DMS153 (cell line): ENCODE measurements at regions not wholly inside any gene's neighbourhood (a gene's known extent, or its start where the extent isn't known, plus 50 kb on each side); places are given as distances from the start of the nearest gene placed in this dataset.
A peak's percentile ranks its signal among the peaks of the same experiment; 100 is the strongest.
"Not testable (repeated sequence)": the region's sequence is repeated elsewhere in the genome, so short reads cannot be mapped to it uniquely, and the experiment has no call there.

Experiments
- DNase-seq: peaks from one replicate; lab custom pipeline; 2025; lab: John Stamatoyannopoulos, UW

- DNase-seq: no peak
Measured at GRCh38 chr15:92705764-92706163, 50.2 kb upstream of the FAM174B start.

- DNase-seq: no peak
Measured at GRCh38 chr15:92706201-92706600, 50.6 kb upstream of the FAM174B start.

- no peak for DNase-seq
Measured at GRCh38 chr15:92707880-92708551, 52.4 kb upstream of the FAM174B start.

GRCh38 chr15:92708635-92709034, 53.1 kb upstream of the FAM174B start:
- DNase-seq: no peak

- no peak for DNase-seq
Measured at GRCh38 chr15:92709110-92709790, 53.7 kb upstream of the FAM174B start.

GRCh38 chr15:92711457-92711831, 55.9 kb upstream of the FAM174B start:
- no peak for DNase-seq

GRCh38 chr15:92714077-92714476, 58.5 kb upstream of the FAM174B start:
- DNase-seq: no peak

GRCh38 chr15:92714477-92715401, 59.2 kb upstream of the FAM174B start:
- no peak for DNase-seq

GRCh38 chr15:92715758-92716157, 60.2 kb upstream of the FAM174B start:
- no peak for DNase-seq

GRCh38 chr15:92719021-92719420, 63.4 kb upstream of the FAM174B start:
- no peak for DNase-seq

GRCh38 chr15:92724144-92724543, 68.6 kb upstream of the FAM174B start:
- no peak for DNase-seq

- DNase-seq: no peak
Measured at GRCh38 chr15:92725171-92725570, 69.6 kb upstream of the FAM174B start.

GRCh38 chr15:92728266-92728665, 72.7 kb upstream of the FAM174B start:
- DNase-seq: no peak

GRCh38 chr15:92733090-92733933, 77.7 kb upstream of the FAM174B start:
- no peak for DNase-seq

- peak; percentile 21 for DNase-seq
Measured at GRCh38 chr15:92733934-92734521, 78.5 kb upstream of the FAM174B start.

GRCh38 chr15:92739246-92739645, 83.7 kb upstream of the FAM174B start:
- not testable (repeated sequence) for DNase-seq

- no peak for DNase-seq
Measured at GRCh38 chr15:92745845-92746271, 90.3 kb upstream of the FAM174B start.

GRCh38 chr15:92747047-92747446, 91.5 kb upstream of the FAM174B start:
- no peak for DNase-seq

- no peak for DNase-seq
Measured at GRCh38 chr15:92749216-92749615, 93.6 kb upstream of the FAM174B start.

- DNase-seq: no peak
Measured at GRCh38 chr15:92749946-92750345, 94.4 kb upstream of the FAM174B start.

- no peak for DNase-seq
Measured at GRCh38 chr15:92751528-92751927, 96.0 kb upstream of the FAM174B start.
